ENCODE measurements at regions not wholly inside any gene's neighbourhood (a gene's known extent, or its start where the extent isn't known, plus 50 kb on each side); places are given as distances from the start of the nearest gene placed in this dataset.

DNA sequence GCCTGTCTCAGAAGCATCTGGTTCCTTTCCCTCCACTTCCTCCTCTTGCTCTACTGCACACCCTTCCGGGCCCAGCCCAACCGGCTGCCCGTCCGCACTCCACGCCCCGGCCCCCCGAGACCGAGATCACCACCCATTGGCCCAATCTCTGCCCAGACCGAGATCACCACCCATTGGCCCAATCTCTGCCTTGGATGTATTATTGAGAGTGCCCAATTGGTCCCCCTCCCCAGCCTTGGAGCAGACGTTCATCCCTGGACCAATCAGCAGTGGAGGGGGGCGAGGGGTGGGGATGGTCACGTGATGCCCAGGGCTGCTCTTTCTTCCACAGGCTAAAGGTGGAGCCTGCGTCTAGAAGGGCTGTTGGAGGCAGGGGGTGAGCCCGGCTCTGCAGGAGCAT, 75.6 kb upstream of the TMEM132C start (continued):
- TF ChIP-seq, protein P1, sequence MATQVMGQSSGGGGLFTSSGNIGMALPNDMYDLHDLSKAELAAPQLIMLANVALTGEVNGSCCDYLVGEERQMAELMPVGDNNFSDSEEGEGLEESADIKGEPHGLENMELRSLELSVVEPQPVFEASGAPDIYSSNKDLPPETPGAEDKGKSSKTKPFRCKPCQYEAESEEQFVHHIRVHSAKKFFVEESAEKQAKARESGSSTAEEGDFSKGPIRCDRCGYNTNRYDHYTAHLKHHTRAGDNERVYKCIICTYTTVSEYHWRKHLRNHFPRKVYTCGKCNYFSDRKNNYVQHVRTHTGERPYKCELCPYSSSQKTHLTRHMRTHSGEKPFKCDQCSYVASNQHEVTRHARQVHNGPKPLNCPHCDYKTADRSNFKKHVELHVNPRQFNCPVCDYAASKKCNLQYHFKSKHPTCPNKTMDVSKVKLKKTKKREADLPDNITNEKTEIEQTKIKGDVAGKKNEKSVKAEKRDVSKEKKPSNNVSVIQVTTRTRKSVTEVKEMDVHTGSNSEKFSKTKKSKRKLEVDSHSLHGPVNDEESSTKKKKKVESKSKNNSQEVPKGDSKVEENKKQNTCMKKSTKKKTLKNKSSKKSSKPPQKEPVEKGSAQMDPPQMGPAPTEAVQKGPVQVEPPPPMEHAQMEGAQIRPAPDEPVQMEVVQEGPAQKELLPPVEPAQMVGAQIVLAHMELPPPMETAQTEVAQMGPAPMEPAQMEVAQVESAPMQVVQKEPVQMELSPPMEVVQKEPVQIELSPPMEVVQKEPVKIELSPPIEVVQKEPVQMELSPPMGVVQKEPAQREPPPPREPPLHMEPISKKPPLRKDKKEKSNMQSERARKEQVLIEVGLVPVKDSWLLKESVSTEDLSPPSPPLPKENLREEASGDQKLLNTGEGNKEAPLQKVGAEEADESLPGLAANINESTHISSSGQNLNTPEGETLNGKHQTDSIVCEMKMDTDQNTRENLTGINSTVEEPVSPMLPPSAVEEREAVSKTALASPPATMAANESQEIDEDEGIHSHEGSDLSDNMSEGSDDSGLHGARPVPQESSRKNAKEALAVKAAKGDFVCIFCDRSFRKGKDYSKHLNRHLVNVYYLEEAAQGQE (IDR thresholded peaks at IDR 0.05; ENCODE audit: unreplicated experiment) = no peak
- no peak for TF ChIP-seq JUNB (IDR thresholded peaks at IDR 0.05; ENCODE audit: unreplicated experiment)
- no peak for TF ChIP-seq STAT1 (IDR thresholded peaks at IDR 0.05; ENCODE audit: unreplicated experiment)
- no peak for TF ChIP-seq ZNF331 (CRISPR knock-in tag; IDR thresholded peaks at IDR 0.05; ENCODE audit: low read depth)
- no peak for TF ChIP-seq ZNF462 (CRISPR knock-in tag; IDR thresholded peaks at IDR 0.05)
- TF ChIP-seq NANOG (IDR thresholded peaks at IDR 0.05; ENCODE audit: borderline replicate concordance) = no peak

DNA sequence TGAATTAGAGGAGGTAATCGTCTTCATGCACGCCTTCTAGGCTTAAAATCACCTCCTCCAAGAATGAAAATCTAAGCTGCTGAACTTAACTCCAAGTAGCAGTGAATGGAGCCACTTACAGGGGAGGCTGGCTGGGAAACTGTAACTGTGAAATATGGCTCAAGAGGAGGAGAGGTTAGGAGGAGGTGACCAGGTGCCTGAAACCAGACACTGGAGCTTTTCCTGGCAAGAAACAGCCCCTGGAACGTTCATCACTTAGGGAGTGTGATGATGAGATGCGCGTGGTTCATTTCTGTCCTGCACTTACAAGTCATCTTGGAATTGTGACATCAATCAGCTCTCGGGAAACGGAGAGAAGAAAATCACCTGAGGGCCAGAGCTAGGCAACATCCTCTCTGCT, 62.3 kb upstream of the TMEM132C start:
- Histone ChIP-seq H3K4me1 (ENCODE audit: insufficient read depth) (no peaks in the 10 kb centered on the region), H4K20me1 (replicated peaks; ENCODE audit: insufficient read depth) (no peaks in the 10 kb centered on the region), H3K4me2 (no peak overlapping the region), H3K4me3 (no peak overlapping the region), H3K9me2 (ENCODE audit: insufficient read depth) (no peaks in the 10 kb centered on the region), H2AFZ (no peak overlapping the region), H3K27ac (ENCODE audit: low read depth) (no peak overlapping the region), H3K79me2 (replicated peaks; ENCODE audit: insufficient read depth) (no peaks in the 10 kb centered on the region), H3K27me3 (ENCODE audit: insufficient read depth) (no peaks in the 10 kb centered on the region), H3K36me3 (ENCODE audit: insufficient read depth) (peaks cover 23% of the 10 kb centered on the region), H3F3A (replicated peaks; ENCODE audit: low read depth) (no peaks in the 10 kb centered on the region)
- no peak for ATAC-seq
- Mint-ChIP-seq H3K27ac (no peak overlapping the region), H3K4me1 (no peaks in the 10 kb centered on the region), H3K9me3 (peaks cover 35% of the 10 kb centered on the region), H3K27me3 (ENCODE audit: insufficient read depth, low read depth, poor library complexity) (no peaks in the 10 kb centered on the region), H3K36me3 (ENCODE audit: low read depth) (peaks cover 28% of the 10 kb centered on the region), H3K4me3 (no peak overlapping the region)
- DNase-seq (ENCODE audit: low spot score) = no peak
- TF ChIP-seq ZNF114 (CRISPR knock-in tag; IDR thresholded peaks at IDR 0.05) (no peak), ZNF331 (CRISPR knock-in tag; IDR thresholded peaks at IDR 0.05; ENCODE audit: low read depth) (no peak), CREB1 (CRISPR knock-in tag; IDR thresholded peaks at IDR 0.05; ENCODE audit: low read depth) (no peak)
- TF ChIP-seq, protein P1 (IDR thresholded peaks at IDR 0.05; ENCODE audit: unreplicated experiment) = no peak
